HG03442 (cell line): ENCODE measurements at regions not wholly inside any gene's neighbourhood (a gene's known extent, or its start where the extent isn't known, plus 50 kb on each side); places are given as distances from the start of the nearest gene placed in this dataset.
"Not testable (repeated sequence)": the region's sequence is repeated elsewhere in the genome, so short reads cannot be mapped to it uniquely, and the experiment has no call there.

Experiments used
- ATAC-seq: cut with Tn5 transposase; IDR thresholded peaks from one replicate; pipeline ENCODE4 v1.9.1; 2021; ENCODE audit warnings: mild to moderate bottlenecking, moderate library complexity; ENCODE audit not compliant: unreplicated experiment

- no peak for ATAC-seq
Measured at GRCh38 chr4:177494791-177495190, 52.6 kb upstream of the AGA start.

GRCh38 chr4:177495626-177496025 is 53.4 kb upstream of the AGA start:
- ATAC-seq: not testable (repeated sequence)

GRCh38 chr4:177499537-177499936 is 57.3 kb upstream of the AGA start:
- no peak for ATAC-seq

- ATAC-seq: no peak
Measured at GRCh38 chr4:177505171-177505615, 63.0 kb upstream of the AGA start.

GRCh38 chr4:177508662-177509061 is 66.4 kb upstream of the AGA start:
- ATAC-seq: no peak

GRCh38 chr4:177509226-177509745 is 67.0 kb upstream of the AGA start:
- no peak for ATAC-seq

GRCh38 chr4:177511611-177512010 is 69.4 kb upstream of the AGA start:
- ATAC-seq: no peak

- no peak for ATAC-seq
Measured at GRCh38 chr4:177512646-177513045, 70.4 kb upstream of the AGA start.

GRCh38 chr4:177517862-177518261 is 75.6 kb upstream of the AGA start:
- ATAC-seq: no peak

GRCh38 chr4:177519481-177520260 is 77.4 kb upstream of the AGA start:
- ATAC-seq: no peak

- no peak for ATAC-seq
Measured at GRCh38 chr4:177528620-177529019, 86.4 kb upstream of the AGA start.

GRCh38 chr4:177530561-177530960 is 88.3 kb upstream of the AGA start:
- no peak for ATAC-seq

- no peak for ATAC-seq
Measured at GRCh38 chr4:177532358-177532757, 90.1 kb upstream of the AGA start.

- not testable (repeated sequence) for ATAC-seq
Measured at GRCh38 chr4:177534841-177535240, 92.6 kb upstream of the AGA start.

- no peak for ATAC-seq
Measured at GRCh38 chr4:177546745-177547144, 104.5 kb upstream of the AGA start.

GRCh38 chr4:177547985-177548384 is 105.7 kb upstream of the AGA start:
- no peak for ATAC-seq

- ATAC-seq: peak; percentile 45
Measured at GRCh38 chr4:177555007-177555574, 112.9 kb upstream of the AGA start.

- ATAC-seq: no peak
Measured at GRCh38 chr4:177557416-177557815, 115.2 kb upstream of the AGA start.

GRCh38 chr4:177558995-177559394 is 116.8 kb upstream of the AGA start:
- no peak for ATAC-seq

GRCh38 chr4:177562163-177562562 is 119.9 kb upstream of the AGA start:
- no peak for ATAC-seq

GRCh38 chr4:177562859-177563258 is 120.6 kb upstream of the AGA start:
- ATAC-seq: no peak

- ATAC-seq: no peak
Measured at GRCh38 chr4:177566691-177567090, 124.5 kb upstream of the AGA start.
